Endothelial cell of umbilical vein (primary cell): ENCODE measurements at regions not wholly inside any gene's neighbourhood (a gene's known extent, or its start where the extent isn't known, plus 50 kb on each side); places are given as distances from the start of the nearest gene placed in this dataset.

Source experiments
- BruUV-seq: library from RNA; stranded (reverse); fragments of 400-500 nt; replicated peaks from 2 replicates; lab custom pipeline; 2021; lab: Mats Ljungman, UMichigan
- CTCF ChIA-PET: fragments of 300-600, 350-600 bp; sonication (Branson Sonifier 250); formaldehyde crosslinking; loops from one replicate; lab custom pipeline; 2021; ENCODE audit warnings: antibody characterized with exemption, inconsistent platforms; lab: Charles Lee
- POLR2A ChIA-PET: fragments of 300-600, 350-600 bp; sonication (Branson Sonifier 250); formaldehyde crosslinking; loops from one replicate; lab custom pipeline; 2021; ENCODE audit warnings: antibody characterized with exemption, inconsistent platforms; lab: Charles Lee
- DNase-seq: peaks from one replicate; pipeline ENCODE4 v3.0.0-alpha.2; 2011; ENCODE audit warnings: low read depth, low spot score
- FAIRE-seq: peaks from 2 replicates; lab custom pipeline; 2011; peaks lifted over from hg19 to GRCh38; lab: Jason Lieb, UNC
- H2AFZ ChIP-seq: 2 replicates; pipeline ENCODE4 v1.6.0; 2012; ENCODE audit warnings: low read depth, low read length, control low read depth, inconsistent platforms
- H3K27ac ChIP-seq: 2 replicates; pipeline ENCODE4 v1.5.1; 2011; ENCODE audit warnings: low read depth, mild to moderate bottlenecking, control low read depth, low read length, moderate library complexity; ENCODE audit not compliant: insufficient read depth
- H3K27me3 ChIP-seq, 2 experiments: 2 replicates each; pipeline versions ENCODE4 v1.6.0 to v1.6.1; 2011; ENCODE audit warnings: low read length in 2 of 2, mixed read lengths in 1 of 2; ENCODE audit not compliant: control insufficient read depth in 2 of 2, insufficient read depth in 2 of 2
- H3K36me3 ChIP-seq, 2 experiments: 2 replicates in 1 of 2; 3 replicates in 1 of 2; pipeline ENCODE4 v1.5.1; 2011; ENCODE audit warnings: low read length in 2 of 2, mild to moderate bottlenecking in 1 of 2, moderate library complexity in 1 of 2; ENCODE audit not compliant: control insufficient read depth in 2 of 2, insufficient read depth in 2 of 2; ENCODE audit errors: extremely low read depth in 1 of 2
- H3K4me1 ChIP-seq: 3 replicates; pipeline ENCODE4 v1.5.1; 2011; ENCODE audit warnings: mild to moderate bottlenecking, low read length; ENCODE audit not compliant: control insufficient read depth, insufficient read depth; ENCODE audit errors: extremely low read depth
- H3K4me2 ChIP-seq: 2 replicates; pipeline ENCODE4 v1.6.1; 2011; ENCODE audit warnings: low read length, control low read depth, mixed read lengths; ENCODE audit not compliant: insufficient read depth
- H3K4me3 ChIP-seq, 3 experiments: fragments of 200-600 bp in 1 of 3; sonication (generic), shearing (Covaris generic) in 1 of 3; replicated peaks in 1 of 3; 2 replicates each; pipeline ENCODE4 v1.5.1; 2011 to 2016; ENCODE audit warnings: control low read depth in 3 of 3, low read length in 3 of 3, mild to moderate bottlenecking in 2 of 3, inconsistent platforms in 1 of 3, low read depth in 1 of 3, moderate library complexity in 1 of 3; ENCODE audit not compliant: insufficient read depth in 1 of 3
- H3K79me2 ChIP-seq: 2 replicates; pipeline ENCODE4 v1.6.0; 2012; ENCODE audit warnings: low read length, inconsistent platforms; ENCODE audit not compliant: control insufficient read depth, insufficient read depth
- H3K9ac ChIP-seq: replicated peaks from 2 replicates; pipeline ENCODE3; 2011; ENCODE audit warnings: low read length, control low read depth; ENCODE audit not compliant: insufficient read depth; ENCODE audit errors: extremely low read depth
- H3K9me1 ChIP-seq: replicated peaks from 3 replicates; pipeline ENCODE4 v1.6.0; 2011; ENCODE audit warnings: mild to moderate bottlenecking, low read length; ENCODE audit not compliant: control insufficient read depth, insufficient read depth; ENCODE audit errors: extremely low read depth
- H3K9me3 ChIP-seq: replicated peaks from 2 replicates; pipeline ENCODE4 v1.5.1; 2012; ENCODE audit warnings: low read length, inconsistent platforms; ENCODE audit not compliant: control insufficient read depth, insufficient read depth
- H4K20me1 ChIP-seq: replicated peaks from 2 replicates; pipeline ENCODE3; 2011; ENCODE audit warnings: mild to moderate bottlenecking, low read length; ENCODE audit not compliant: control insufficient read depth, insufficient read depth; ENCODE audit errors: extremely low read depth
- CTCF ChIP-seq, 2 donors: IDR thresholded peaks; 1 replicate in 1 of 2; 2 replicates in 1 of 2; pipeline ENCODE4 v1.5.1; 2011; ENCODE audit warnings: low read length in 2 of 2, mild to moderate bottlenecking in 2 of 2, moderate library complexity in 2 of 2, control low read depth in 1 of 2, inconsistent platforms in 1 of 2, low read depth in 1 of 2; ENCODE audit not compliant: insufficient read depth in 1 of 2; ENCODE audit errors: extremely low read depth in 1 of 2
- FOS ChIP-seq: IDR thresholded peaks from 2 replicates; pipeline ENCODE4 v1.6.1; 2011; ENCODE audit warnings: mild to moderate bottlenecking, low read length, moderate library complexity, borderline replicate concordance; ENCODE audit not compliant: insufficient read depth
- GATA2 ChIP-seq: IDR thresholded peaks from 2 replicates; pipeline ENCODE4 v1.7.0; 2011; ENCODE audit warnings: low read depth, mild to moderate bottlenecking, moderate library complexity, mixed read lengths, low read length; ENCODE audit not compliant: insufficient read length, insufficient read depth
- MAX ChIP-seq: IDR thresholded peaks from 2 replicates; pipeline ENCODE4 v1.6.1; 2011; ENCODE audit not compliant: insufficient read depth, insufficient read length
- POLR2A ChIP-seq: IDR thresholded peaks from 2 replicates; pipeline ENCODE4 v1.6.1; 2012; ENCODE audit warnings: low read depth, mild to moderate bottlenecking, control low read depth, low read length
- POLR2AphosphoS5 ChIP-seq: IDR thresholded peaks from 2 replicates; pipeline ENCODE4 v1.6.1; 2012; ENCODE audit warnings: low read depth, mild to moderate bottlenecking, control low read depth, low read length, moderate library complexity; ENCODE audit not compliant: insufficient read depth
- dilution Hi-C: fragments of 300-500 bp; cut with MboI; formaldehyde crosslinking; loops from one replicate; pipeline ENCODE4 v1.15.0; 2019; ENCODE audit warnings: low sequenced_read_pairs; ENCODE audit not compliant: extremely low pct_ligation_motif_present
- intact Hi-C: fragments of 100-400 bp; cut with micrococcal nuclease; formaldehyde crosslinking; loops from one replicate; pipeline ENCODE4 v1.10.0; 2022

DNA sequence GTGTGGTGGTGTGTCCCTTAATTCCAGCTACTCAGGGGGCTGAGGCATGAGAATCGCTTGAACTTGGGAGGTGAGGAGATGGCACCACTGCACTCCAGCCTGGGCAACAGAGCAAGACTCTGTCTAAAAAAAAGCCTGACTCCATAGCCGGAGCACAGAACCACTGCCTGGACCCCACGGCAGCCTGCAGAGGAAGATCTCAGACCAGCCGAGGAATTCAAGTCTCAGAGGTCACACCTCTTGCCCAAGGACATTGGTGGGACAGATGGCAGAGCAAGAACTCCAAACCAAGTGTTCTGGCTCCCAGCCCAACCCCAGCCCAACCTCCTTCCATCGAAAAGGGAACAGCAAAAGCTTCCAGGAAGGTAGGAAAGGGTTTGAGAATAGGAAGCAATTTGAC lies 70.8 kb downstream of the SMIM20 start:
- intact Hi-C loops = loop anchor here (5.0 to 10.0 kb wide), 3 partner anchors 57 to 540 kb away; partner anchors contain the start of gene RBPJ
- no TSS peak for BruUV-seq
- POLR2A ChIA-PET = no interaction called here

More for the DNA sequence above, 70.8 kb downstream of the SMIM20 start:
- H3K36me3 ChIP-seq = no peaks in the 10 kb centered on the region
- no peak overlapping the region for H3K27ac ChIP-seq
- H3K4me1 ChIP-seq = no peaks in the 10 kb centered on the region
- CTCF ChIA-PET = interaction anchor here (1.3 kb wide), 1 partner anchor 11 kb away, joined by 3 read pairs; no protein-coding TSS in a partner anchor
- H3K4me3 ChIP-seq = no peak overlapping the region
- no peaks in the 10 kb centered on the region for H3K79me2 ChIP-seq
- FAIRE-seq = no peak
- H3K27me3 ChIP-seq = peaks cover 0 to 3% of the 10 kb centered on the region in 2 experiments
- no peaks in the 10 kb centered on the region for H3K9me3 ChIP-seq
- H3K9ac ChIP-seq = no peak overlapping the region
- no peaks in the 10 kb centered on the region for H3K9me1 ChIP-seq
- dilution Hi-C loops = no loop called here
- no peak for DNase-seq
- H3K4me2 ChIP-seq = no peak overlapping the region
- TF ChIP-seq MAX (no peak), GATA2 (no peak), POLR2AphosphoS5 (no peak), POLR2A (no peak), CTCF (IDR thresholded peaks at IDR 0.05; ENCODE audit: extremely low read depth in 1 of 2, insufficient read depth in 1 of 2, low read depth in 1 of 2, low read length in 2 of 2) (no peak), FOS (no peak)
- no peak overlapping the region for H2AFZ ChIP-seq
- no peaks in the 10 kb centered on the region for H4K20me1 ChIP-seq
